ENCODE measurements at regions not wholly inside any gene's neighbourhood (a gene's known extent, or its start where the extent isn't known, plus 50 kb on each side); places are given as distances from the start of the nearest gene placed in this dataset.

- TF ChIP-seq ZBTB2 (CRISPR knock-in tag; IDR thresholded peaks at IDR 0.05; ENCODE audit: low read depth) = no peak
- TF ChIP-seq ZNF710 (CRISPR knock-in tag; IDR thresholded peaks at IDR 0.05; ENCODE audit: borderline replicate concordance) = no peak
- no peak for TF ChIP-seq YEATS2 (CRISPR knock-in tag; IDR thresholded peaks at IDR 0.05; ENCODE audit: borderline replicate concordance)
- no peak for TF ChIP-seq EHMT2 (IDR thresholded peaks at IDR 0.05; ENCODE audit: borderline replicate concordance, low read depth, low read length)
- no peak for TF ChIP-seq ZNF275 (CRISPR knock-in tag; IDR thresholded peaks at IDR 0.05; ENCODE audit: borderline replicate concordance)
- no peak for TF ChIP-seq DMAP1 (CRISPR knock-in tag; IDR thresholded peaks at IDR 0.05)
- no peak for TF ChIP-seq ZNF251 (CRISPR knock-in tag; IDR thresholded peaks at IDR 0.05)
- TF ChIP-seq ZNF382 (CRISPR knock-in tag; IDR thresholded peaks at IDR 0.05; ENCODE audit: borderline replicate concordance) = no peak
- TF ChIP-seq ZSCAN31 (CRISPR knock-in tag; IDR thresholded peaks at IDR 0.05; ENCODE audit: low read depth) = no peak
- TF ChIP-seq KIAA2018 (CRISPR knock-in tag; IDR thresholded peaks at IDR 0.05; ENCODE audit: borderline replicate concordance) = no peak
Measured at GRCh38 chr12:33639975-33640374, 200.4 kb upstream of the SYT10 start (continued).

Measured in HepG2 (cell line).